ENCODE measurements at regions not wholly inside any gene's neighbourhood (a gene's known extent, or its start where the extent isn't known, plus 50 kb on each side); places are given as distances from the start of the nearest gene placed in this dataset.
"Not testable (repeated sequence)": the region's sequence is repeated elsewhere in the genome, so short reads cannot be mapped to it uniquely, and the experiment has no call there.

- DNase-seq: no peak
Measured at GRCh38 chr2:238502088-238502810, 75.5 kb downstream of the ASB1 start.

- DNase-seq: no peak
Measured at GRCh38 chr2:238502956-238503791, 76.4 kb downstream of the ASB1 start.

- DNase-seq: peak in 1 of 58 donors; percentile 3
Measured at GRCh38 chr2:238504181-238504931, 77.6 kb downstream of the ASB1 start.

- no peak for DNase-seq
Measured at GRCh38 chr2:238505119-238505891, 78.6 kb downstream of the ASB1 start.

GRCh38 chr2:238505892-238506280, 79.2 kb downstream of the ASB1 start:
- no peak for DNase-seq

- DNase-seq: no peak
Measured at GRCh38 chr2:238506371-238507068, 79.8 kb downstream of the ASB1 start.

- DNase-seq: no peak
Measured at GRCh38 chr2:238507836-238508235, 81.1 kb downstream of the ASB1 start.

- no peak for DNase-seq
Measured at GRCh38 chr2:238509151-238509835, 82.6 kb downstream of the ASB1 start.

- no peak for DNase-seq
Measured at GRCh38 chr2:238509903-238510302, 83.2 kb downstream of the ASB1 start.

- DNase-seq: no peak
Measured at GRCh38 chr2:238510911-238511613, 84.3 kb downstream of the ASB1 start.

- no peak for DNase-seq
Measured at GRCh38 chr2:238511614-238511950, 84.9 kb downstream of the ASB1 start.

GRCh38 chr2:238512247-238512867, 85.6 kb downstream of the ASB1 start:
- no peak for DNase-seq

- no peak for DNase-seq
Measured at GRCh38 chr2:238513346-238513745, 86.6 kb downstream of the ASB1 start.

GRCh38 chr2:238514024-238514423, 87.3 kb downstream of the ASB1 start:
- DNase-seq: not testable (repeated sequence)

GRCh38 chr2:238515377-238515776, 88.7 kb downstream of the ASB1 start:
- DNase-seq: no peak

- DNase-seq: no peak
Measured at GRCh38 chr2:238517209-238517608, 90.5 kb downstream of the ASB1 start.

GRCh38 chr2:238518172-238518820, 91.6 kb downstream of the ASB1 start:
- no peak for DNase-seq

- no peak for DNase-seq
Measured at GRCh38 chr2:238518821-238519186, 92.1 kb downstream of the ASB1 start.
